Heart right ventricle (tissue), 16 donors: ENCODE measurements at regions not wholly inside any gene's neighbourhood (a gene's known extent, or its start where the extent isn't known, plus 50 kb on each side); places are given as distances from the start of the nearest gene placed in this dataset.

ENCODE experiments used
- ATAC-seq, 8 donors: fragments of 200-7000 bp; cut with Tn5 transposase; one replicate each; pipeline ENCODE4 v1.9.1; 2020; ENCODE audit warnings: mild to moderate bottlenecking in 8 of 8, moderate library complexity in 8 of 8, moderate number of reproducible peaks in 1 of 8
- DNase-seq, 2 donors: peaks; one replicate each; pipeline ENCODE4 v3.0.0-alpha.2; 2020
- H3K27ac ChIP-seq, 10 donors: fragments of 200-600 bp; sonication (generic) in 2 of 10; one replicate each; pipeline versions ENCODE4 v1.5.0 to v1.8.0; 2020 to 2022; ENCODE audit warnings: mild to moderate bottlenecking in 3 of 10
- H3K27me3 ChIP-seq, 7 donors: fragments of 200-600 bp; one replicate each; pipeline ENCODE4 v1.8.0; 2021 to 2022; ENCODE audit warnings: mild to moderate bottlenecking in 2 of 7
- H3K36me3 ChIP-seq, 9 donors: fragments of 200-600 bp; sonication (generic) in 1 of 9; one replicate each; pipeline versions ENCODE4 v1.5.0 to v1.8.0; 2020 to 2022; ENCODE audit warnings: mild to moderate bottlenecking in 2 of 9
- H3K4me1 ChIP-seq, 9 donors: fragments of 200-600 bp; sonication (generic) in 1 of 9; one replicate each; pipeline versions ENCODE4 v1.5.0 to v1.8.0; 2020 to 2022; ENCODE audit warnings: mild to moderate bottlenecking in 4 of 9
- H3K4me3 ChIP-seq, 10 donors: fragments of 200-600 bp; sonication (generic) in 2 of 10; one replicate each; pipeline versions ENCODE4 v1.5.0 to v1.8.0; 2020 to 2022; ENCODE audit warnings: mild to moderate bottlenecking in 7 of 10, moderate library complexity in 2 of 10
- H3K9me3 ChIP-seq, 11 donors: fragments of 200-600 bp in 10 of 11; sonication (generic) in 2 of 11; one replicate each; pipeline versions ENCODE4 v1.5.0 to v1.8.0; 2013 to 2022; ENCODE audit warnings: mild to moderate bottlenecking in 2 of 11, control low read depth in 1 of 11, moderate library complexity in 1 of 11
- CTCF ChIP-seq, 9 donors: fragments of 200-600 bp; sonication (generic) in 2 of 9; IDR thresholded peaks; one replicate each; pipeline versions ENCODE4 v1.5.0 to v1.8.0; 2021 to 2022; ENCODE audit warnings: antibody characterized with exemption in 9 of 9, mild to moderate bottlenecking in 5 of 9, moderate library complexity in 1 of 9
- WGBS, 2 donors: extraction: QIAGEN DNeasy Blood & Tissue Kit; methylation state at CpG; one replicate each; pipeline ENCODE4 v1.1.7; 2013; ENCODE audit warnings: inconsistent platforms in 1 of 2; 5-methylcytosine and 5-hydroxymethylcytosine counted together
- intact Hi-C, 10 donors: fragments of 100-400 bp; cut with DNase I; formaldehyde crosslinking; loops; one replicate each; pipeline versions ENCODE4 v1.11.1 to v1.14.2; 2022
- donor health status: Arrhythmogenic right ventricular cardiomyopathy.
- donor health status: ischemic (EF 13 %, LVEDD 7.1; RV severe dilation, severe dysfunction).
- donor health status: healthy with polysubstance abuse.
- donor health status: DM: no; HTN: yes; CAD: no.
- donor health status: DM: no; HTN: no; CAD: no.
- donor health status: ischemic (EF 25% LVEDD 6.9; RV normal size, moderate dysfunction).
- donor health status: ischemic (EF 25% LVEDD 5.7; RV mildly dilated, moderate dysfunction).
- donor health status: healthy.
- donor health status: DM: yes; HTN: yes; CAD: no.
- donor health status: Ischemic cardiomyopathy.
- donor health status: ischemic (EF 35%, LVEDD 5.7; RV mildly dilated, moderate dysfunction).
- donor health status: nonischemic (EF 11% LVEDD 7.7; RV severe dilation, severe dysfunction).
- donor health status: DM: yes; HTN: yes; CAD: no.
- donor health status: PGD.
- donor health status: ischemic (EF 29% LVEDD 5.4; RV normal size, mild dysfunction).
- donor health status: nonischemic (EF 23%, LVEDD 6.1; RV moderate dilation, normal function).

- H3K9me3 ChIP-seq = no peaks in the 10 kb centered on the region
- intact Hi-C loops = no loop called here
- 94% methylated on average over 12 of the region's 12 CpGs for WGBS, 2 donors
- ATAC-seq (no peak), DNase-seq (no peak)
- no peaks in the 10 kb centered on the region for H3K4me1 ChIP-seq
- H3K27ac ChIP-seq = no peak overlapping the region
- H3K36me3 ChIP-seq = no peaks in the 10 kb centered on the region
- H3K4me3 ChIP-seq = no peak overlapping the region
- H3K27me3 ChIP-seq = no peaks in the 10 kb centered on the region
- TF ChIP-seq CTCF (IDR thresholded peaks at IDR 0.05) = no peak
Measured at GRCh38 chr18:71643822-71644221, 900.3 kb downstream of the CBLN2 start.

GRCh38 chr18:71630696-71631095 is 913.4 kb downstream of the CBLN2 start:
- H3K27ac ChIP-seq = no peak overlapping the region
- TF ChIP-seq CTCF (IDR thresholded peaks at IDR 0.05) = no peak
- 71% methylated on average over 3 of the region's 3 CpGs for WGBS, 2 donors
- H3K36me3 ChIP-seq = no peaks in the 10 kb centered on the region
- no peak for ATAC-seq
- H3K4me3 ChIP-seq = no peak overlapping the region
- intact Hi-C loops = no loop called here
- no peaks in the 10 kb centered on the region for H3K27me3 ChIP-seq
- H3K4me1 ChIP-seq = no peaks in the 10 kb centered on the region
- H3K9me3 ChIP-seq = peaks cover 0 to 8% (median 0%) of the 10 kb centered on the region in 11 donors
- no peak for DNase-seq

GRCh38 chr18:71625556-71626090 is 918.5 kb downstream of the CBLN2 start:
- intact Hi-C loops = no loop called here
- no peak for TF ChIP-seq CTCF (IDR thresholded peaks at IDR 0.05)
- no peaks in the 10 kb centered on the region for H3K27me3 ChIP-seq

GRCh38 chr18:71598374-71598773 is 945.8 kb downstream of the CBLN2 start:
- WGBS, 2 donors = 33 to 39% methylated on average over 1 of the region's 1 CpG

More at GRCh38 chr18:71625556-71626090, 918.5 kb downstream of the CBLN2 start:
- Histone ChIP-seq H3K36me3 (no peaks in the 10 kb centered on the region), H3K4me1 (no peaks in the 10 kb centered on the region), H3K4me3 (no peak overlapping the region), H3K27ac (no peak overlapping the region), H3K9me3 (peaks cover 0 to 10% (median 0%) of the 10 kb centered on the region in 11 donors)
- no peak for ATAC-seq
- 86 to 96% methylated on average over 1 of the region's 1 CpG for WGBS, 2 donors
- no peak for DNase-seq

More at GRCh38 chr18:71598374-71598773, 945.8 kb downstream of the CBLN2 start:
- intact Hi-C loops = no loop called here
- ATAC-seq = no peak
- Histone ChIP-seq H3K27me3 (no peaks in the 10 kb centered on the region), H3K4me3 (no peak overlapping the region), H3K27ac (no peak overlapping the region), H3K4me1 (no peaks in the 10 kb centered on the region), H3K36me3 (no peaks in the 10 kb centered on the region), H3K9me3 (peaks cover 0 to 6% (median 0%) of the 10 kb centered on the region in 11 donors)
- TF ChIP-seq CTCF (IDR thresholded peaks at IDR 0.05) = no peak
- DNase-seq = no peak
